ENCODE measurements at regions not wholly inside any gene's neighbourhood (a gene's known extent, or its start where the extent isn't known, plus 50 kb on each side); places are given as distances from the start of the nearest gene placed in this dataset.
A peak's percentile ranks its signal among the peaks of the same experiment; 100 is the strongest.

DNA sequence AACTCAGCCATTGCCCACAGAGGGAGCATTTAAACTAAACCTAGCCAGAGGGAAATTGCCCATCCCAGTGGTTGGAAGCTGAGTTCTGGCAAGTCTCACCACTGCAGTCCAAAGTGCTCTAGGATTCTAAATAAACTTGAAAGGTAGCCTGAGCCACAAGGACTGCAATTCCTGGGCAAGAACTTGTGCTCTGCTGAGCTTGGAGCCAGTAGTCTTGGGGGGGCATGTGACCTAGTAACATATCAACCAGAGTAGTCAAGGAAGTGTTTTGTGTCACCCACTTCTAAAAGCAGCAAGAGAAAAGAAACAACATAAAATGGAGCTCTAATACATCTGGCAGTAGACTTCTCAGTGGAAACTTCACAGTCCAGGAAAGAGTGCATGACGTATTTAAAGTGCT is 167.0 kb downstream of the PTH2R start:
- POLR2A ChIA-PET (ENCODE audit: low non-redundant PET): no interaction called here
- no peak for DNase-seq (ENCODE audit: low spot score)
- CTCF ChIA-PET: no interaction called here

DNA sequence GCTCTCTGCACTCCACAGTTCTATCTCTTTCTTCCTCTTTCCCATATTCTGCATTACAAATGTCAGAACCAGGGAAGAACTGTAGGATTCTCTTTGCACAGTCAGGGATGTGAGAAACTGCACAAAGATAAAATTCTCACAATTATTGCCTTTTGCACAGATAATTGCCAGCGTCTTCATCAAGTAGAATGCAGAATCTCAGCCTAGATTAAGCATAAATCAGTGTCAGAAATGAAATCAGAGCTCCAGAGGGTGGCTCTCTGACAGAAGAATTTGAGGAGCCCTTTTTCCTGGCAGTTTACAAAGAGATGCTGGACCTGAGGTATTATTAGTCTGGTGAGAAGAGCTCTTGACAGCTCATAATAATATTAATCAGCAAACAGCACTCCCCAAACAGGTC is 173.1 kb downstream of the PTH2R start:
- POLR2A ChIA-PET (ENCODE audit: low non-redundant PET): no interaction called here
- no peak overlapping the region for H3K27ac ChIP-seq
- CTCF ChIA-PET: no interaction called here
- TF ChIP-seq, protein P1, sequence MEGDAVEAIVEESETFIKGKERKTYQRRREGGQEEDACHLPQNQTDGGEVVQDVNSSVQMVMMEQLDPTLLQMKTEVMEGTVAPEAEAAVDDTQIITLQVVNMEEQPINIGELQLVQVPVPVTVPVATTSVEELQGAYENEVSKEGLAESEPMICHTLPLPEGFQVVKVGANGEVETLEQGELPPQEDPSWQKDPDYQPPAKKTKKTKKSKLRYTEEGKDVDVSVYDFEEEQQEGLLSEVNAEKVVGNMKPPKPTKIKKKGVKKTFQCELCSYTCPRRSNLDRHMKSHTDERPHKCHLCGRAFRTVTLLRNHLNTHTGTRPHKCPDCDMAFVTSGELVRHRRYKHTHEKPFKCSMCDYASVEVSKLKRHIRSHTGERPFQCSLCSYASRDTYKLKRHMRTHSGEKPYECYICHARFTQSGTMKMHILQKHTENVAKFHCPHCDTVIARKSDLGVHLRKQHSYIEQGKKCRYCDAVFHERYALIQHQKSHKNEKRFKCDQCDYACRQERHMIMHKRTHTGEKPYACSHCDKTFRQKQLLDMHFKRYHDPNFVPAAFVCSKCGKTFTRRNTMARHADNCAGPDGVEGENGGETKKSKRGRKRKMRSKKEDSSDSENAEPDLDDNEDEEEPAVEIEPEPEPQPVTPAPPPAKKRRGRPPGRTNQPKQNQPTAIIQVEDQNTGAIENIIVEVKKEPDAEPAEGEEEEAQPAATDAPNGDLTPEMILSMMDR (conservative IDR thresholded peaks at IDR 0.05; ENCODE audit: low read depth): no peak
- no peak for DNase-seq (ENCODE audit: low spot score)

More for the DNA sequence above, 167.0 kb downstream of the PTH2R start:
- TF ChIP-seq, protein P1 (conservative IDR thresholded peaks at IDR 0.05; ENCODE audit: low read depth): no peak
- no peak overlapping the region for H3K27ac ChIP-seq

DNA sequence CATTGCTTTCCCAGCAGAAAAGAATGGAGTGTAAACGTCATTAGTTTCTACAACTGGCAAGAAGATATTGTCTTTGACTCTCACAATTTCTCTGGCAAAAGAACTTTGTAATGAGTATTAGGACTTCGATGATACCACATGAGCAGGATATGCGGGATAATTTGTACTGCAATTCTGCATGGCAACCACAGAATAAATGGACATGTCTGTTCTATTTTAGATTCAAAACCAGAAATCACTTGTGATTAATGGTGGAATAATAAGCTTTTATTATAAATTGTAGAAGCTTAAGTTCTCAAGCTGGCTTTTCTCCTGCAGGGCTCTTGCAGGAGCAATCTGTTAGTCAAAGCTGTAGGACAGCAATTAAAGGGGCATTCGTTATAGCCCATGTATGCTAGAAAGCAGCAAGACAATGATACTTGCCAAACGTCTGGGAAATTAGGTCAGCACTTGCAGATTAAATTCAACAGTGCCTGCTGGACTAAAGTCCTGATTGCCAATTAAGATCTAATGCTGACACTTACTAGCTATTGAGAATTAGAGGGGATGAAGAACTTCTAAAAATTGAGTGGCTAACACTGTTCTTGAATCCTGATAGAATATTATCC is 177.9 kb downstream of the PTH2R start:
- TF ChIP-seq, protein P1 (conservative IDR thresholded peaks at IDR 0.05; ENCODE audit: low read depth): no peak
- ChIA-PET POLR2A (ENCODE audit: low non-redundant PET) (no interaction called here), CTCF (interaction anchor here (1.0 kb wide), 1 partner anchor 10 kb away, joined by 3 read pairs; no protein-coding TSS in a partner anchor)
- H3K27ac ChIP-seq: no peak overlapping the region
- DNase-seq (ENCODE audit: low spot score): no peak

DNA sequence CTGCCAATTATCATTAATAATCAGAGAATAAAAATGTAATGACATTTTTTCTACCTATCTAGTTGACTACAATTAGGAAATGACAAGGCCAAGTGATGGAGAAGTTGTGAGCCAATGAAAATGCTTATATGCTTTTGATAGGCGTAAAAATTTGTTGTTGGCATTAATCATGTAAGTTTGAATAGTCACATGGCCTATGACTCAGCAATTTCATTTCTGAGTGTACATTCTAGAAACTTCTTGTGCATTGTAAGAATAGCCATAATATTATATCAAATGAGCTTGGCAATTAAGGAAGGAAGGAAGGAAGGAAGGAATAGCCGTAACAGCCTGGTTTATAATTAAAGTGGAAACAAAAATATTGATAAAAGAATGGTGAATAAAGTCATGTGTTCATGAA is 179.9 kb downstream of the PTH2R start:
- ChIA-PET POLR2A (ENCODE audit: low non-redundant PET) (no interaction called here), CTCF (no interaction called here)
- DNase-seq (ENCODE audit: low spot score): no peak
- H3K27ac ChIP-seq: no peak overlapping the region
- TF ChIP-seq, protein P1 (conservative IDR thresholded peaks at IDR 0.05; ENCODE audit: low read depth): no peak

DNA sequence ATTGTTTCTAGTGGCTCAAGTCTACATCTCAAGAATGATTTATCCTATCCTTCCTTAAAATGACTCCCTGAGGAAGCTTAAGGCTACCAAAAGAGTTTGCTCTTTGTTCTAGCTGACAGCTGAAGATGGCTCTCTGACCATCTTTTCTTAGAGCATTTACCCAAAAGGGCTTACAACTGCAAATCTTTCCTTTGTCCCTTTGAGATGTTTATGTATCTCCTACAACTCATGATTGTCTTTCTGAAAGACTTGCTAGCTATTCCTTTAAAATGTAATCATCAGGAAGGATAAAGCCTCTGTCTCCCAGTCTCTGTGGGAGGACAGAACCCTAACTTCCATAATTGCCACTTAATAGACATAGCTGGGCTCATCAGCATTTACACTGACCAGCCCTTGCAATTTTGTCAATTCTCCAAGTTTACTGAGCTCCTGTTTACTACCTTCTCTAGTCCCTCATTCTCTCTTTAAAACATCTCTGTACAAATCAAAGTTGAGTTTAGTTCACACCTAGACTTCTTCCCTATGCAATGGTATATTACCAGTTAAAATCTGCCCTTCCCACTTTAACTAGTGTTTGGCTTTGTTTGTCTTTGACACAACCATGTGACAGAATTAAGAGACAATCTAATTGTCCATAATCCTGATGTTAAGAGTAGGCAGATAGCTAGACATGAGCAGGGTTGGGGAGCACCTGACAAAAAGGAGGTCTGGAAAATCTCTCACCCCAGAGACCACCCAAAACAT is 188.2 kb downstream of the PTH2R start:
- no peak overlapping the region for H3K27ac ChIP-seq
- ChIA-PET CTCF (no interaction called here), POLR2A (ENCODE audit: low non-redundant PET) (no interaction called here)
- TF ChIP-seq, protein P1 (conservative IDR thresholded peaks at IDR 0.05; ENCODE audit: low read depth): no peak
- no peak for DNase-seq (ENCODE audit: low spot score)

DNA sequence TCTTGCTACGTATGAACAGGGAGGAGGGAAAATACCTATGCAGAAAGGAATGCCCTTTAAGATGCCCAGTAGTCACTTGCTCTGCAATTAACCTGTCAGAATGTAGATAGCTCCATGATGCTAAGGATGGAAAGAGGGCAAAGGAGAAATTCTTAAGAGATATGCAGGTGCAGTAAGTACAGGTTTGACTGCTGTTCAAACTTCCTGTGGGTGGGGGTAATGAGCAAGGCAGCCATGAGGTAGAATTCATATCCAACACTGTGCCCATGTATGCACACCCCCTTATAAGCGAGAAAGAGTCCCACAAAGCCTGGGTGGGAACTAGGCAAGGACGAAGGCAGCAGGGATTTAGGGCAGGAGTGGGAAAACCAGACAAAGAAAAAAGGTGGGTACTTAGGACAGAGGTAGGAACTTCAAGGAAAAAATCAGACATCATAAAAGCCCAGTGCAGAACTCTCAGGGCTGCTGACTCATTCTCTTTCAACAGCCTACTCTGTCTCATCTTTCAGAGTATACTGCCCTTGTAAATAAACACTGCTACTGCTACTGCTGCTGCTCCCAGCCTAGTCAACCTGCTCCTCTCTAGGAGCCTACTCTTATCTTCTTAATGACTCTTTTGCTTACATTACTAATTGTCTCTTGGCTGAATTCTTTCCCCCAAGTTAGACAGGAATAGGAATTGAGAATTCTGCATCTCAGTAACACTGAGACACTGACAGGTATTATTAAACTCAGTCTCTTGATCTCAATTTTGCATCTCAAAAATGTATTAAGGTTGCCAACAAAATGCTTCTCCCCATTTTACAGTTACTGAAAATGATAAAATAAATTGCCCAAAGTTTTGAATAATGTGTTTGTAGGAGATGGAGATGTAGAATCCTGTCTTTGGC is 189.0 kb downstream of the PTH2R start:
- CTCF ChIA-PET: no interaction called here
- no peak overlapping the region for H3K27ac ChIP-seq
- POLR2A ChIA-PET (ENCODE audit: low non-redundant PET): no interaction called here
- TF ChIP-seq, protein P1 (conservative IDR thresholded peaks at IDR 0.05; ENCODE audit: low read depth): no peak
- peak; percentile 24 for DNase-seq (ENCODE audit: low spot score)
